A549 (cell line): ENCODE measurements at regions not wholly inside any gene's neighbourhood (a gene's known extent, or its start where the extent isn't known, plus 50 kb on each side); places are given as distances from the start of the nearest gene placed in this dataset.

Experiments used
- CHD2 ChIP-seq: fragments of 150-350 bp; IDR thresholded peaks from 2 replicates; pipeline ENCODE4 v1.6.1; 2014; ENCODE audit warnings: low read length; ENCODE audit not compliant: partially characterized antibody
- CTCF ChIP-seq: fragments of >200 bp; sonication (Bioruptor Twin); formaldehyde crosslinking; IDR thresholded peaks from 3 replicates; pipeline ENCODE4 v1.5.1; 2016
- E2F6 ChIP-seq: IDR thresholded peaks from 2 replicates; pipeline ENCODE4 v1.6.1; 2012; ENCODE audit warnings: low read depth, borderline replicate concordance
- ELK1 ChIP-seq: fragments of 150-350 bp; IDR thresholded peaks from 2 replicates; pipeline ENCODE4 v1.6.1; 2014; ENCODE audit warnings: low read depth, mild to moderate bottlenecking, low read length
- ESRRA ChIP-seq: fragments of 150-350 bp; IDR thresholded peaks from 2 replicates; pipeline ENCODE4 v1.6.1; 2014; ENCODE audit warnings: mild to moderate bottlenecking, low read length, borderline replicate concordance
- GATA3 ChIP-seq: IDR thresholded peaks from 2 replicates; pipeline ENCODE4 v1.6.1; 2012; ENCODE audit warnings: borderline replicate concordance
- HES2 ChIP-seq: fragments of >200 bp; sonication (Bioruptor Twin); formaldehyde crosslinking; IDR thresholded peaks from 2 replicates; pipeline ENCODE4 v1.6.1; 2016
- JUNB ChIP-seq: fragments of >200 bp; sonication (Bioruptor Twin); formaldehyde crosslinking; IDR thresholded peaks from 2 replicates; pipeline ENCODE4 v1.6.1; 2016
- MAX ChIP-seq: IDR thresholded peaks from 2 replicates; pipeline ENCODE4 v1.6.1; 2012
- POLR2A ChIP-seq: IDR thresholded peaks from 2 replicates; pipeline ENCODE4 v1.6.1; 2012; ENCODE audit warnings: mild to moderate bottlenecking, low read length
- RNF2 ChIP-seq: fragments of 200-600 bp; sonication (generic); IDR thresholded peaks from 2 replicates; pipeline ENCODE4 v1.6.1; 2016; ENCODE audit warnings: low read depth, mild to moderate bottlenecking, antibody characterized with exemption, moderate library complexity, borderline replicate concordance
- USF2 ChIP-seq: fragments of 450-650 bp; IDR thresholded peaks from 2 replicates; pipeline ENCODE4 v1.6.1; 2014; ENCODE audit warnings: antibody characterized with exemption
- ZNF302 ChIP-seq: fragments of 250-450 bp; sonication (Bioruptor Pico); IDR thresholded peaks from 2 replicates; pipeline ENCODE4 v1.9.0; 2021; ENCODE audit warnings: inconsistent platforms, mild to moderate bottlenecking, moderate library complexity

DNA sequence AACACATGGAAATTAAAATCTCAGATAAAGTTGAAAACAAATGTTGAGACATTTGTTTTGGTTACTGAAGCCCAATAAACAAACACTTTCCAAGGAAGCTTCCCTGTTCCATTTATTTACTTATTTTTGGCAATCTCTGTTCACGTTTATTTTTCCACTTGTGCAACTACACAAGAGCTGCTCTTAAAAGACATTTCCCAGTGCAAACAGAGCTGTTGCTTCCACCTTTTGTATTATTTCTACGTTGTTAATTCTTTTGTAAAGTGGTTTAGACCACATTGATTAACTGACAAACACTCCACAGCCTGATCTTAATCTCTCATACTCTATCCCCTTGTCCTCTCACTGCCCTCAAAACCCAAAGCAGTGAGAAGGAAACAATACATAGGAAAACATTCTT is 757.6 kb downstream of the LIG4 start:
- TF ChIP-seq CTCF, result no peak
- TF ChIP-seq ZNF302 (CRISPR knock-in tag), result no peak
- no peak for TF ChIP-seq ESRRA
- no peak for TF ChIP-seq ELK1
- TF ChIP-seq USF2, result no peak
- no peak for TF ChIP-seq E2F6
- no peak for TF ChIP-seq JUNB
- no peak for TF ChIP-seq GATA3
- no peak for TF ChIP-seq RNF2
- TF ChIP-seq POLR2A, result no peak
- no peak for TF ChIP-seq CHD2
- no peak for TF ChIP-seq HES2
- TF ChIP-seq MAX, result no peak
